AG04449 (cell line): ENCODE measurements at regions not wholly inside any gene's neighbourhood (a gene's known extent, or its start where the extent isn't known, plus 50 kb on each side); places are given as distances from the start of the nearest gene placed in this dataset.

Experiments used
- CTCF ChIA-PET: fragments of 350-600 bp; formaldehyde crosslinking; extraction: SDS; loops from one replicate; lab custom pipeline; 2021; ENCODE audit warnings: antibody characterized with exemption; lab: Yijun Ruan, JAX
- POLR2A ChIA-PET: fragments of 400-600, 350-600 bp; formaldehyde crosslinking; extraction: SDS; loops from one replicate; lab custom pipeline; 2020; ENCODE audit warnings: antibody characterized with exemption, inconsistent platforms; lab: Yijun Ruan, JAX
- DNase-seq: peaks from one replicate; pipeline ENCODE4 v3.0.0-alpha.2; 2010; ENCODE audit warnings: low read depth, low spot score
- H3K4me3 ChIP-seq: 2 replicates; pipeline ENCODE4 v1.5.1; 2011; ENCODE audit warnings: low read depth, mild to moderate bottlenecking, control low read depth, low read length
- CTCF ChIP-seq: IDR thresholded peaks from one replicate; pipeline ENCODE4 v1.5.1; 2011; ENCODE audit warnings: mild to moderate bottlenecking, moderate library complexity, low read length, control low read depth, inconsistent platforms; ENCODE audit not compliant: insufficient read depth; ENCODE audit errors: missing control alignments

- no peak for DNase-seq
- TF ChIP-seq CTCF = no peak
- no peak overlapping the region for H3K4me3 ChIP-seq
- ChIA-PET CTCF (no interaction called here), POLR2A (no interaction called here)
Observed at GRCh38 chr2:144826105-144826504, 306.2 kb upstream of the ZEB2 start.

GRCh38 chr2:144825331-144826020 is 305.6 kb upstream of the ZEB2 start:
- CTCF ChIA-PET = no interaction called here
- POLR2A ChIA-PET = no interaction called here
- no peak for TF ChIP-seq CTCF
- no peak for DNase-seq
- H3K4me3 ChIP-seq = no peak overlapping the region

- ChIA-PET POLR2A (no interaction called here), CTCF (no interaction called here)
- H3K4me3 ChIP-seq = no peak overlapping the region
- TF ChIP-seq CTCF = no peak
- DNase-seq = no peak
Observed at GRCh38 chr2:144824306-144825080, 304.6 kb upstream of the ZEB2 start.

GRCh38 chr2:144822966-144823365 is 303.0 kb upstream of the ZEB2 start:
- no peak for TF ChIP-seq CTCF
- no peak for DNase-seq
- CTCF ChIA-PET = no interaction called here
- no peak overlapping the region for H3K4me3 ChIP-seq
- POLR2A ChIA-PET = no interaction called here

DNA sequence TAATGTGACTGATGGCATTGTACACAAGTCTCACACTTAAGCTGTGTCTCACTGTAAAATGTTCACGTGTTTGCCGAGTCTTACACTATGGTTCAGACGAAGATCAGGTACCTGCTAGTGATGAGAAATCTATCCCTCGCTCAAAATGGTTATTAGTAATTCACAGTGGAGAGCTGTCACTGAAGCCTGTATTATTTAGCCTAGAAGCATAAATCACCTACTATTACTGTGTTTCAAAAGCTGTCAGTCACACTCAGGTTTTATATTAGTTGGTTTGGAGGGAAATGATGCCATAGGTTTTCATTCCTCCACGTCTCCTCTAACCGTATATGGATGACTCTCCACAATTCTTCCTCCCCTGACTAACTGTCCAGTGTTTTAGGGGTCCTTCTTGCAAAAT is 292.4 kb upstream of the ZEB2 start:
- DNase-seq = no peak
- H3K4me3 ChIP-seq = no peak overlapping the region
- TF ChIP-seq CTCF = no peak
- CTCF ChIA-PET = no interaction called here
- POLR2A ChIA-PET = no interaction called here

DNA sequence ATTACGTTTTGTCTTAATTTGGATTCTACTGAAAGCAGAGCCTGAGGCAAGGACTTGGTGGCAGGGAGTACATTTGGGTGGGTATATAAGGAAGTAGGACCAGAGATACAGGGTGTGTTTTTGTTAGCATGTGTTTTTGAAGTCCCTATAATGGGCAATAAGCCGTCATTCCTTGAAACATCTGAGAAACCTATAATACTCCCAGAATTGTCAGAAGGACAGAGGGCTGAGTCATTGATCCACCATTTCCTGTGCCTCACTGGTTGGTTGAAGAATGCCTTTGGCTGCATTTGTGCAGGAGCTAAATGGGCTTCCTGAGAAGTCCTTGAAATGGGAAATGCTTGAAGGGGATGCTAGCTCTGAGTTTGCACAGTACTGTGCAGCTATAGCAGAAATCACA is 281.8 kb upstream of the ZEB2 start:
- ChIA-PET CTCF (interaction anchor here (1.3 kb wide), 1 partner anchor 9 kb away, joined by 3 read pairs; no protein-coding TSS in a partner anchor), POLR2A (no interaction called here)
- no peak for TF ChIP-seq CTCF
- H3K4me3 ChIP-seq = no peak overlapping the region
- peak; percentile 65 for DNase-seq
